ENCODE measurements at regions not wholly inside any gene's neighbourhood (a gene's known extent, or its start where the extent isn't known, plus 50 kb on each side); places are given as distances from the start of the nearest gene placed in this dataset.
A peak's percentile ranks its signal among the peaks of the same experiment; 100 is the strongest.
"Not testable (repeated sequence)": the region's sequence is repeated elsewhere in the genome, so short reads cannot be mapped to it uniquely, and the experiment has no call there.

DNA sequence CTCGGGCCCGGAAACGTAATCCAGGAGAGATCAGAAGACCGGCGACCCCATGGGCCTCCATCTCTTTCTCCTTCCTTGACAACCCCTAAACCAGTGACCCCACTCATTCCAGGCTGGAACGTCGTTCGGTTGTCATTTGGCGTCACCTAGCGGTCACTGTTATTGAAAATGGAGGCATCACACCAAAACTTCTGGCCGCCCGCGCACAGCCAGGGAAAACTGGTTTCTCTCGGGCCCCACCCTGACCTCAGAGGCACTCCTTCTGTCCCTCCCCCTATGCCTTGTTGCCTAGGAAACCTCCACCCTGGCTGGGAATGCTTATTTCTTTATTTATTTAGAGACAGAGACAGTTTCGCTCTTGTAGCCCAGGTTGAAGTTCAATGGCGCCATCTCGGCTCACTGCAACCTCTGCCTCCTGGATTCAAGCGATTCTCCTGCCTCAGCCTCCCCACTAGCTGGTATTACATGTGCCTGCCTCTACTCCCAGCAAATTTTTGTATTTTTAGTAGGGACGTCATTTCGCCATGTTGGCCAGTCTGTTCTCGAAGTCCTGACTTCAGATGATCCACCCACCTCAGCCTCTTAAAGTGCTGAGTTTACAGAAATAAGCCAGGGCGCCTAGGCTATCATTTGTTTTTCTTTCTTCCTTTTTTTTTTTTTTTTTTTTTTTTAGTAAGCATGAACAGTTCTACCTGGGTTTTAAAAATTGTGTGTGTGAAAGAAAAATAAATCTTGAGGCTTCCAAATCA is 2144.1 kb upstream of the TPTE start:
- DNase-seq (ENCODE audit: low read depth, low spot score): not testable (repeated sequence)

DNA sequence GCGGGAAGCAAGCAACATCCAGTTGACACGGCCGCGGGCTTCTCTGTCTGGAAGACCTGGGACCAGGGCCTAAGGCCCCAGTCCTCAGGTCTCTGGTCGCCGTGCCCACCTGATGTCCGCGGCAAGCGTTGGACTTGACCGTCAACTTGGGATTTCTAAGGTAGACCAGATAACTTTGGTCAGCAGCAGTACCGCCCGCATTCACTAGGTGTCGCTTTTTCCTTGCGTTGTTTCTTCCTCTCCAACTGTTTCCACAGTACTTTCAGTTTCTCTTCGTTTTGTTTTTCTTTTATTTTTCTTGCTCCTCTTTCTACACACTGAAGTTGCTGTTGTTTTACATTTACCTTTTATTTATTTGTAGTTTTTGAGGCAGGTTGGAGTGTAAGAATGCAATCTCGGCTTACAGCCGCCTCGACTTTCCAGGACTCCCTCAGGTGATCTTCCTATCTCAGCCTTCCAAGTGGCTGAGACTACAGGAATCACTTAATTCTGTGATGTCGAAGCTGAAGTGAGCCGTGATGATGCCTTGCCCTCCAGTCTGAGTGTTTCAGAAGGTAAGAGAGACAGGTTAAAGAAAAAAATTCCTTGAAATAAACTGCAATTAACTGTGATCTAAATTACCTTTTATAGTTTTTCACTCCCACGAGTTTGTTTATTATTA is 2140.8 kb upstream of the TPTE start:
- not testable (repeated sequence) for DNase-seq (ENCODE audit: low read depth, low spot score)

DNA sequence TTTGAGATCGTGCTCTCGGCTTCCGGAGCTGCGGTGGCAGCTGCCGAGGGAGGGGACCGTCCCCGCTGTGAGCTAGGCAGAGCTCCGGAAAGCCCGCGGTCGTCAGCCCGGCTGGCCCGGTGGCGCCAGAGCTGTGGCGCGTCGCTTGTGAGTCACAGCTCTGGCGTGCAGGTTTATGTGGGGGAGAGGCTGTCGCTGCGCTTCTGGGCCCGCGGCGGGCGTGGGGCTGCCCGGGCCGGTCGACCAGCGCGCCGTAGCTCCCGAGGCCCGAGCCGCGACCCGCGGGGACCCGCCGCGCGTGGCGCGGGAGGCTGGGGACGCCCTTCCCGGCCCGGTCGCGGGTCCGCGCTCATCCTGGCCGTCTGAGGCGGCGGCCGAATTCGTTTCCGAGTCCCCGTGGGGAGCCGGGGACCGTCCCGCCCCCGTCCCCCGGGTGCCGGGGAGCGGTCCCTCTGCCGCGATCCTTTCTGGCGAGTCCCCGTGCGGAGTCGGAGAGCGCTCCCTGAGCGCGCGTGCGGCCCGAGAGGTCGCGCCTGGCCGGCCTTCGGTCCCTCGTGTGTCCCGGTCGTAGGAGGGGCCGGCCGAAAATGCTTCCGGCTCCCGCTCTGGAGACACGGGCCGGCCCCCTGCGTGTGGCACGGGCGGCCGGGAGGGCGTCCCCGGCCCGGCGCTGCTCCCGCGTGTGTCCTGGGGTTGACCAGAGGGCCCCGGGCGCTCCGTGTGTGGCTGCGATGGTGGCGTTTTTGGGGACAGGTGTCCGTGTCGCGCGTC is 2133.0 kb upstream of the TPTE start:
- DNase-seq (ENCODE audit: low read depth, low spot score): not testable (repeated sequence)

- DNase-seq (ENCODE audit: low read depth, low spot score): not testable (repeated sequence)
Observed at GRCh38 chr21:8388940-8389238, 2132.5 kb upstream of the TPTE start.

- not testable (repeated sequence) for DNase-seq (ENCODE audit: low read depth, low spot score)
Observed at GRCh38 chr21:8390550-8391171, 2130.7 kb upstream of the TPTE start.

DNA sequence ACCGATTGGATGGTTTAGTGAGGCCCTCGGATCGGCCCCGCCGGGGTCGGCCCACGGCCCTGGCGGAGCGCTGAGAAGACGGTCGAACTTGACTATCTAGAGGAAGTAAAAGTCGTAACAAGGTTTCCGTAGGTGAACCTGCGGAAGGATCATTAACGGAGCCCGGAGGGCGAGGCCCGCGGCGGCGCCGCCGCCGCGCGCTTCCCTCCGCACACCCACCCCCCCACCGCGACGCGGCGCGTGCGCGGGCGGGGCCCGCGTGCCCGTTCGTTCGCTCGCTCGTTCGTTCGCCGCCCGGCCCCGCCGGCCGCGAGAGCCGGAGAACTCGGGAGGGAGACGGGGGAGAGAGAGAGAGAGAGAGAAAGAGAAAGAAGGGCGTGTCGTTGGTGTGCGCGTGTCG is 2127.0 kb upstream of the TPTE start:
- not testable (repeated sequence) for DNase-seq (ENCODE audit: low read depth, low spot score)

DNA sequence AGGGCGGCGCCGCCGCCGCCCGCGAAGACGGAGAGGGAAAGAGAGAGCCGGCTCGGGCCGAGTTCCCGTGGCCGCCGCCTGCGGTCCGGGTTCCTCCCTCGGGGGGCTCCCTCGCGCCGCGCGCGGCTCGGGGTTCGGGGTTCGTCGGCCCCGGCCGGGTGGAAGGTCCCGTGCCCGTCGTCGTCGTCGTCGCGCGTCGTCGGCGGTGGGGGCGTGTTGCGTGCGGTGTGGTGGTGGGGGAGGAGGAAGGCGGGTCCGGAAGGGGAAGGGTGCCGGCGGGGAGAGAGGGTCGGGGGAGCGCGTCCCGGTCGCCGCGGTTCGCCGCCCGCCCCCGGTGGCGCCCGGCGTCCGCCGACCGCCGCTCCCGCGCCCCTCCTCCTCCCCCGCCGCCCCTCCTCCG is 2125.4 kb upstream of the TPTE start:
- not testable (repeated sequence) for DNase-seq (ENCODE audit: low read depth, low spot score)

GRCh38 chr21:8398870-8399437 is 2122.4 kb upstream of the TPTE start:
- DNase-seq (ENCODE audit: low read depth, low spot score): not testable (repeated sequence)

DNA sequence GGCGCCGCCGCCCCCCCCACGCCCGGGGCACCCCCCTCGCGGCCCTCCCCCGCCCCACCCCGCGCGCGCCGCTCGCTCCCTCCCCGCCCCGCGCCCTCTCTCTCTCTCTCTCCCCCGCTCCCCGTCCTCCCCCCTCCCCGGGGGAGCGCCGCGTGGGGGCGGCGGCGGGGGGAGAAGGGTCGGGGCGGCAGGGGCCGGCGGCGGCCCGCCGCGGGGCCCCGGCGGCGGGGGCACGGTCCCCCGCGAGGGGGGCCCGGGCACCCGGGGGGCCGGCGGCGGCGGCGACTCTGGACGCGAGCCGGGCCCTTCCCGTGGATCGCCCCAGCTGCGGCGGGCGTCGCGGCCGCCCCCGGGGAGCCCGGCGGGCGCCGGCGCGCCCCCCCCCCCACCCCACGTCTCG is 2121.5 kb upstream of the TPTE start:
- not testable (repeated sequence) for DNase-seq (ENCODE audit: low read depth, low spot score)

- DNase-seq (ENCODE audit: low read depth, low spot score): not testable (repeated sequence)
Observed at GRCh38 chr21:8401799-8402198, 2119.6 kb upstream of the TPTE start.

GRCh38 chr21:8406331-8406730 is 2115.1 kb upstream of the TPTE start:
- DNase-seq (ENCODE audit: low read depth, low spot score): not testable (repeated sequence)

DNA sequence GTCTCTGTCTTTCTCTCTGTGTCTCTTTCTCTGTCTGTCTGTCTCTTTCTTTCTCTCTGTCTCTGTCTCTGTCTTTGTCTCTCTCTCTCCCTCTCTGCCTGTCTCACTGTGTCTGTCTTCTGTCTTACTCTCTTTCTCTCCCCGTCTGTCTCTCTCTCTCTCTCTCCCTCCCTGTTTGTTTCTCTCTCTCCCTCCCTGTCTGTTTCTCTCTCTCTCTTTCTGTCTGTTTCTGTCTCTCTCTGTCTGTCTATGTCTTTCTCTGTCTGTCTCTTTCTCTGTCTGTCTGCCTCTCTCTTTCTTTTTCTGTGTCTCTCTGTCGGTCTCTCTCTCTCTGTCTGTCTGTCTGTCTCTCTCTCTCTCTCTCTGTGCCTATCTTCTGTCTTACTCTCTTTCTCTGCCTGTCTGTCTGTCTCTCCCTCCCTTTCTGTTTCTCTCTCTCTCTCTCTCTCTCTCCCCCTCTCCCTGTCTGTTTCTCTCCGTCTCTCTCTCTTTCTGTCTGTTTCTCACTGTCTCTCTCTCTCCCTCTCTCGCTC is 2110.2 kb upstream of the TPTE start:
- DNase-seq (ENCODE audit: low read depth, low spot score): not testable (repeated sequence)

GRCh38 chr21:8419925-8420560 is 2101.3 kb upstream of the TPTE start:
- peak; percentile 0 for DNase-seq (ENCODE audit: low read depth, low spot score)

DNA sequence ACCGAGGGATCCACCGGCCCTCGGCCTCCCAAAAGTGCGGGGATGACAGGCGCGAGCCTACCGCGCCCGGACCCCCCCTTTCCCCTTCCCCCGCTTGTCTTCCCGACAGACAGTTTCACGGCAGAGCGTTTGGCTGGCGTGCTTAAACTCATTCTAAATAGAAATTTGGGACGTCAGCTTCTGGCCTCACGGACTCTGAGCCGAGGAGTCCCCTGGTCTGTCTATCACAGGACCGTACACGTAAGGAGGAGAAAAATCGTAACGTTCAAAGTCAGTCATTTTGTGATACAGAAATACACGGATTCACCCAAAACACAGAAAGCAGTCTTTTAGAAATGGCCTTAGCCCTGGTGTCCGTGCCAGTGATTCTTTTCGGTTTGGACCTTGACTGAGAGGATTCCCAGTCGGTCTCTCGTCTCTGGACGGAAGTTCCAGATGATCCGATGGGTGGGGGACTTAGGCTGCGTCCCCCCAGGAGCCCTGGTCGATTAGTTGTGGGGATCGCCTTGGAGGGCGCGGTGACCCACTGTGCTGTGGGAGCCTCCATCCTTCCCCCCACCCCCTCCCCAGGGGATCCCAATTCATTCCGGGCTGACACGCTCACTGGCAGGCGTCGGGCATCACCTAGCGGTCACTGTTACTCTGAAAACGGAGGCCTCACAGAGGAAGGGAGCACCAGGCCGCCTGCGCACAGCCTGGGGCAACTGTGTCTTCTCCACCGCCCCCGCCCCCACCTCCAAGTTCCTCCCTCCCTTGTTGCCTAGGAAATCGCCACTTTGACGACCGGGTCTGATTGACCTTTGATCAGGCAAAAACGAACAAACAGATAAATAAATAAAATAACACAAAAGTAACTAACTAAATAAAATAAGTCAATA is 2093.4 kb upstream of the TPTE start:
- DNase-seq (ENCODE audit: low read depth, low spot score): not testable (repeated sequence)

- DNase-seq (ENCODE audit: low read depth, low spot score): not testable (repeated sequence)
Observed at GRCh38 chr21:8428668-8429456, 2092.5 kb upstream of the TPTE start.

GRCh38 chr21:8434710-8435109 is 2086.7 kb upstream of the TPTE start:
- DNase-seq (ENCODE audit: low read depth, low spot score): not testable (repeated sequence)

- not testable (repeated sequence) for DNase-seq (ENCODE audit: low read depth, low spot score)
Observed at GRCh38 chr21:8443093-8443492, 2078.3 kb upstream of the TPTE start.

DNA sequence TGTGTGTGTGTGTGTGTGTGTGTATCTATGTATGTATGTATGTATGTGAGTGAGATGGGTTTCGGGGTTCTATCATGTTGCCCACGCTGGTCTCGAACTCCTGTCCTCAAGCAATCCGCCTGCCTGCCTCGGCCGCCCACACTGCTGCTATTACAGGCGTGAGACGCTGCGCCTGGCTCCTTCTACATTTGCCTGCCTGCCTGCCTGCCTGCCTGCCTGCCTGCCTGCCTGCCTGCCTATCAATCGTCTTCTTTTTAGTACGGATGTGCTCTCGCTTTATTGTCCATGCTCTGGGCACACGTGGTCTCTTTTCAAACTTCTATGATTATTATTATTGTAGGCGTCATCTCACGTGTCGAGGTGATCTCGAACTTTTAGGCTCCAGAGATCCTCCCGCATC is 2071.6 kb upstream of the TPTE start:
- not testable (repeated sequence) for DNase-seq (ENCODE audit: low read depth, low spot score)

Data from activated naive CD8-positive, alpha-beta T cell treated with anti-CD3 and anti-CD28 coated beads, Interleukin-2, amount 50 U/mL, for 16 hours (primary cell).